Activated B cell treated with CpG ODN at 0.5 μM for 24 hours (primary cell): ENCODE measurements at regions not wholly inside any gene's neighbourhood (a gene's known extent, or its start where the extent isn't known, plus 50 kb on each side); places are given as distances from the start of the nearest gene placed in this dataset.

Experiments
- ATAC-seq: fragments of 200-7000 bp; cut with Tn5 transposase; one replicate; pipeline ENCODE4 v1.10.0; 2021; ENCODE audit warnings: low read depth, mild to moderate bottlenecking, moderate library complexity
- CTCF ChIA-PET: fragments of 350-600 bp; sonication (Branson Sonifier 250); formaldehyde crosslinking; loops from one replicate; lab custom pipeline; 2021; ENCODE audit warnings: antibody characterized with exemption; lab: Charles Lee
- POLR2A ChIA-PET: fragments of 350-600 bp; sonication (Branson Sonifier 250); formaldehyde crosslinking; loops from one replicate; lab custom pipeline; 2021; ENCODE audit warnings: antibody characterized with exemption; lab: Charles Lee
- DNase-seq: peaks from one replicate; pipeline ENCODE4 v3.0.0; 2022
- H3K27ac Mint-ChIP-seq: one replicate; pipeline ENCODE4 v1.8.0; 2020; ENCODE audit warnings: mixed read lengths
- H3K27me3 Mint-ChIP-seq: one replicate; pipeline ENCODE4 v1.8.0; 2021; ENCODE audit warnings: mixed read lengths
- H3K36me3 Mint-ChIP-seq: one replicate; pipeline ENCODE4 v1.8.0; 2021; ENCODE audit warnings: low read depth, mixed read lengths
- H3K4me1 Mint-ChIP-seq: one replicate; pipeline ENCODE4 v1.8.0; 2021; ENCODE audit warnings: mixed read lengths
- H3K4me3 Mint-ChIP-seq: one replicate; pipeline ENCODE4 v1.8.0; 2020; ENCODE audit warnings: mild to moderate bottlenecking, mixed read lengths
- H3K9me3 Mint-ChIP-seq: one replicate; pipeline ENCODE4 v1.8.0; 2020; ENCODE audit warnings: mixed read lengths
- CTCF ChIP-seq: fragments of 200-600 bp; IDR thresholded peaks from one replicate; pipeline ENCODE4 v1.8.0; 2022; ENCODE audit warnings: antibody characterized with exemption, mild to moderate bottlenecking
- intact Hi-C: fragments of 100-400 bp; cut with micrococcal nuclease; formaldehyde crosslinking; loops from one replicate; pipeline ENCODE4 v1.15.1; 2024

- no peak for DNase-seq
- H3K4me1 Mint-ChIP-seq = no peaks in the 10 kb centered on the region
- no peak for TF ChIP-seq CTCF
- intact Hi-C loops = no loop called here
- POLR2A ChIA-PET = no interaction called here
- CTCF ChIA-PET = no interaction called here
- peaks cover 15% of the 10 kb centered on the region for H3K27me3 Mint-ChIP-seq
- H3K36me3 Mint-ChIP-seq = no peaks in the 10 kb centered on the region
- H3K27ac Mint-ChIP-seq = no peak overlapping the region
- no peak for ATAC-seq
- peaks cover 3% of the 10 kb centered on the region for H3K9me3 Mint-ChIP-seq
- H3K4me3 Mint-ChIP-seq = no peak overlapping the region
Observed at GRCh38 chr11:131302836-131303235, 67.6 kb upstream of the NTM start.

DNA sequence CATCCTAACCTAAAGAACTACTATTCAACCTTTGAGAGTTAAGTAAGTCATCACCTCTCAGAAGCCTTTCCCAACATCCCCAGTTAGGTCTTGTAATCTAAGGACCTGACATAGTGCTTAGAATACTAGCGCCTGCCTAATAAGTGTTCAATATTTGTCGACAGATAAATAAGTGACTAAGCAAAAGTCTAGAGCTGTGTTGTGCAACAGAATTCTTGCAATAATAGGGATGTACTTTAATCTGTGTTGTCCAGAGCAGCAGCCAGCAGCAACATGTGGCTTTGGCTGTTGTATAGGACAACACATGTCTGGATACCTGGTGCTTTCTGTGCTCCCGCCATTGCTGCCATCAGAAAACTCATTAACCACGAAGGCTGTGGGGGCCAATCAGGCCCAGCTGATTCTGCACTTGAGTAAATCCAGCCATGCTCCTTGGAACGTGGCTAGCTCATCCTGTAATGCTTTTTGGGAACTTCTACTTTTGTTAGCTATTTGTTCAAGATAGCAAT, 66.8 kb upstream of the NTM start:
- CTCF ChIA-PET = no interaction called here
- Mint-ChIP-seq H3K4me3 (no peak overlapping the region), H3K4me1 (no peaks in the 10 kb centered on the region), H3K9me3 (peaks cover 3% of the 10 kb centered on the region), H3K27ac (no peak overlapping the region), H3K36me3 (no peaks in the 10 kb centered on the region), H3K27me3 (peaks cover 15% of the 10 kb centered on the region)
- POLR2A ChIA-PET = no interaction called here
- no peak for TF ChIP-seq CTCF
- DNase-seq (no peak), ATAC-seq (no peak)
- intact Hi-C loops = no loop called here

DNA sequence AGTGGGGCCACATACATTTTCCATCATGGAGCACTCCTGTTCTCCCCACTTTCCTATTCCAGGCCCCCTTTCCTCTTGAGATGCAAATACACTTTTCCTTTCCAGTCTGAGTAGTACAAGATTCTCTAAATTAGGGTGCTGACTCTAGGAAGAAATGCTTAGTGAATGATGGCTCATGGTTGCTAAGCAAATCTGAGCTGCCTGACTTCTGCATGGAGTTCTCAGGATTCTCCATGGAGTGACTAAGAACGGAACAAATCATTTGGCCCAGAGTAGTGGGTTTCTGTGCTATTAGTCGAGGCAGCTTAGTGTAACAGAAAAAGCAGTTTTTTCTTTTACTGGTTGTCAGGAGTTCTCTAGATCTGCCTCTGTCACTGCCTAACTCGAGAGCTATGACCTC, 65.4 kb upstream of the NTM start:
- ChIA-PET CTCF (no interaction called here), POLR2A (no interaction called here)
- Mint-ChIP-seq H3K27me3 (peaks cover 13% of the 10 kb centered on the region), H3K4me1 (no peaks in the 10 kb centered on the region), H3K27ac (no peak overlapping the region), H3K9me3 (no peaks in the 10 kb centered on the region), H3K36me3 (no peaks in the 10 kb centered on the region), H3K4me3 (no peak overlapping the region)
- DNase-seq (no peak), ATAC-seq (no peak)
- intact Hi-C loops = no loop called here
- TF ChIP-seq CTCF = no peak

- Mint-ChIP-seq H3K36me3 (no peaks in the 10 kb centered on the region), H3K27me3 (peaks cover 11% of the 10 kb centered on the region), H3K4me1 (no peaks in the 10 kb centered on the region), H3K4me3 (no peak overlapping the region), H3K9me3 (no peaks in the 10 kb centered on the region), H3K27ac (no peak overlapping the region)
- ATAC-seq (no peak), DNase-seq (no peak)
- intact Hi-C loops = no loop called here
- CTCF ChIA-PET = no interaction called here
- TF ChIP-seq CTCF = no peak
- POLR2A ChIA-PET = no interaction called here
Observed at GRCh38 chr11:131307506-131307905, 62.9 kb upstream of the NTM start.

DNA sequence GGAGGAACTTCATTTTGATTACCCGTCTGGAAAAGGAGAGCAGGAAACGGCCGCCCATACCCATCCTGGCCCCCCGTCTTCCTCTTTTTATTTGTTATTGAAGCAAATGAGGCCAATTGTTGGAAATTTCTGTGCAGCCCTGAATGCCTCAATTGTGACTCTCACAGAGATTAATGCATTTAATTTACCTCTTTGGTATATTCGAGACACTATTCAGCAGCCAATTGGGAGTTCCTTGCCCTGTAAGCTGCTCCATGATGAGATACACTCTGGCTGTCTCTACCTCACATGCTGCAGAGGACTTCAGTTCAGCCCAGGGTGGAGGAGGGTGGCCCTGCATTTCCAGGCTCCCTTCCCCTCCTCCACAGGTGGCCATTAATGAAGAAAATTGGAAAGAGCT, 60.6 kb upstream of the NTM start:
- intact Hi-C loops = no loop called here
- Mint-ChIP-seq H3K27me3 (peaks cover 9% of the 10 kb centered on the region), H3K9me3 (no peaks in the 10 kb centered on the region), H3K27ac (no peak overlapping the region), H3K4me3 (no peak overlapping the region), H3K4me1 (no peaks in the 10 kb centered on the region), H3K36me3 (no peaks in the 10 kb centered on the region)
- POLR2A ChIA-PET = no interaction called here
- no peak for ATAC-seq
- CTCF ChIA-PET = no interaction called here
- DNase-seq = no peak
- no peak for TF ChIP-seq CTCF
